Brain microvascular endothelial cell (primary cell): ENCODE measurements at regions not wholly inside any gene's neighbourhood (a gene's known extent, or its start where the extent isn't known, plus 50 kb on each side); places are given as distances from the start of the nearest gene placed in this dataset.

Experiments
- DNase-seq: peaks from one replicate; pipeline ENCODE4 v3.0.0-alpha.2; 2020
- H3K27ac ChIP-seq: fragments of 250-450 bp; sonication (Bioruptor Pico); 2 replicates; pipeline ENCODE4 v1.5.1; 2020; ENCODE audit warnings: mild to moderate bottlenecking, moderate library complexity
- H3K27me3 ChIP-seq: fragments of 250-450 bp; sonication (Bioruptor Pico); replicated peaks from 2 replicates; pipeline ENCODE4 v1.5.1; 2020; ENCODE audit warnings: mild to moderate bottlenecking
- H3K36me3 ChIP-seq: fragments of 250-450 bp; sonication (Bioruptor Pico); replicated peaks from 2 replicates; pipeline ENCODE4 v1.5.1; 2020; ENCODE audit warnings: mild to moderate bottlenecking
- H3K4me3 ChIP-seq: 2 replicates; pipeline ENCODE4 v1.5.1; 2011; ENCODE audit warnings: low read depth, mild to moderate bottlenecking, control low read depth, low read length, moderate library complexity
- CTCF ChIP-seq: IDR thresholded peaks from 2 replicates; pipeline ENCODE4 v1.5.1; 2011; ENCODE audit warnings: low read depth, mild to moderate bottlenecking, moderate library complexity, low read length, control low read depth, inconsistent platforms; ENCODE audit errors: missing control alignments
- in situ Hi-C: cut with HindIII; loops from 2 replicates; pipeline ENCODE4 v1.10.0; 2017; ENCODE audit warnings: low sequenced_read_pairs, low pct_ligation_motif_present

DNA sequence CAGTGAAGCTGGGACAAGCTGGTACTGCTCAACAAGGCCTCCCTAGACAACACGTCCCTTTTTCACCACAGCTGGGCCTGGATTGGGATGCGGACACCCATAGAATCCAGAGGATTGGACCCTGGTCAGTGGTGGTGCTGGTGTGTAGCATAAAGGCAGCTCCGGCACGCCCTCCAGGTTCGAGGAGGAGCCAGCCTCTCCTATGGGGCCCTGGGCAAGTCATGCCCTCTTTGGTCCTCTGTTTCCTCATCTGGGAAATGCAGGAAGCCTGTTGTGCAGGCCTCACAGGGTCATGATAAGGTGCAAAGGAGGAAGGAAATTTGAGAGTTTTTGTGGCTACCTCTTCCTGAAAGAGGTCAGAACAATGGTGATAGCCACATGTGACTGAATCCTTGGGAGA, 1741.7 kb downstream of the TP53TG3F start:
- Histone ChIP-seq H3K27ac (no peak overlapping the region), H3K4me3 (no peak overlapping the region), H3K27me3 (no peaks in the 10 kb centered on the region), H3K36me3 (no peaks in the 10 kb centered on the region)
- in situ Hi-C loops, result no loop called here
- no peak for DNase-seq
- no peak for TF ChIP-seq CTCF

GRCh38 chr16:35203636-35204035, 1744.2 kb downstream of the TP53TG3F start:
- in situ Hi-C loops, result no loop called here

DNA sequence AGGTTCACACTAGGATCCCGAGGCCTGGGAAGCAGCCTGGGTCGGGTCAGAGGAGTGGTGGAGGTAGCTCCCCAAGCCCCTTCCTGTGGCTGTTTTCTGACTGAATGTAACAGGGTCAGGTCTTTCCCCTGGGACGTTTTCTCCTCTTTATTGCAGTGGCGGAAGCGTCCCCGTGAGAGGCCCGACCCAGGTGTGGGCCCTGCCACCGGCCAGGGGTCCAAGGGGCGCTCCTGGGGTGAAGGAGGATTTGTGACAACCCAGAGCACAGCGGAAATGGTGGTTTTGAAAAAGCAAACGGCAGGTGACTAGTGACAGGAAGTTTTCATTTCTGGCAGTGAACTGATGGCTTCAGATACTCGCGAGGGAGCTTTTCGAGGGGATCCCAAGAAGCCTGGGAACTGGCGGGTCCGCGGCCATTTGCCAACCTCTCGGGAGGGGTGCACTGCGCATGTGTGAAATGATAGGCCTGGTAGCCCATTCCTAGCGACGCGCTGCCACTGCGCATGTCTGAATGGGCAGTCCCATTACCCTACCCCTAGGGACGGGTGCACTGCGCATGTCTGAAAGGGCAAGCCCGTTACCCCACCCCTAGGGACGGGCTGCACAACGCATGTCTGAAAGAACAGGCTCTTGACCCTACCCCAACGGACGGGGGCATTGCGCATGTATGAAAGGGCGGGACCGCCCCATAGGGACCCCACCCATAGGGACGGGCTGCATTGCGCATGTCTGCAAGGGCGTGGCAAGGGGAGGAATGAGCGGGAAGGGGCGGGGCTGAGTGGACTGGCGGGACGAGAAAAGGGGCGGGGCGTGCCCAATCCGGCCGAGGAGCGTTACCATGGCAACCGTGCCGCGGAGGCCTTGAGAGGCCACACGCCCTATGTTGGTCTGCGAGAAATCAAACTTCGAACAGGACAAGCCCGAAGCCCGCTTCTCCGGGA, 1747.9 kb downstream of the TP53TG3F start:
- Histone ChIP-seq H3K4me3 (no peak overlapping the region), H3K27ac (no peak overlapping the region), H3K27me3 (no peaks in the 10 kb centered on the region), H3K36me3 (no peaks in the 10 kb centered on the region)
- no peak for DNase-seq
- in situ Hi-C loops, result no loop called here
- TF ChIP-seq CTCF, result no peak

More at GRCh38 chr16:35203636-35204035, 1744.2 kb downstream of the TP53TG3F start:
- no peak overlapping the region for H3K4me3 ChIP-seq
- H3K27me3 ChIP-seq, result no peaks in the 10 kb centered on the region
- no peak for DNase-seq
- no peak overlapping the region for H3K27ac ChIP-seq
- TF ChIP-seq CTCF, result no peak
- no peaks in the 10 kb centered on the region for H3K36me3 ChIP-seq

- no peaks in the 10 kb centered on the region for H3K36me3 ChIP-seq
- in situ Hi-C loops, result no loop called here
- H3K27me3 ChIP-seq, result no peaks in the 10 kb centered on the region
- H3K4me3 ChIP-seq, result no peak overlapping the region
- no peak for DNase-seq
- no peak for TF ChIP-seq CTCF
- no peak overlapping the region for H3K27ac ChIP-seq
Observed at GRCh38 chr16:35208001-35208935, 1748.9 kb downstream of the TP53TG3F start.

GRCh38 chr16:35210681-35211433, 1751.4 kb downstream of the TP53TG3F start:
- Histone ChIP-seq H3K4me3 (no peak overlapping the region), H3K36me3 (no peaks in the 10 kb centered on the region), H3K27ac (no peak overlapping the region), H3K27me3 (no peaks in the 10 kb centered on the region)
- TF ChIP-seq CTCF, result no peak
- DNase-seq, result no peak
- in situ Hi-C loops, result no loop called here
